Panc1 (cell line): ENCODE measurements at regions not wholly inside any gene's neighbourhood (a gene's known extent, or its start where the extent isn't known, plus 50 kb on each side); places are given as distances from the start of the nearest gene placed in this dataset.

Experiments used
- ATAC-seq: fragments of 200-7000 bp; cut with Tn5 transposase; 2 replicates; pipeline ENCODE4 v1.9.1; 2020; ENCODE audit warnings: mild to moderate bottlenecking, moderate library complexity
- BruUV-seq: library from RNA; stranded (reverse); fragments of 400-500 nt; replicated peaks from 2 replicates; lab custom pipeline; 2021; lab: Mats Ljungman, UMichigan
- CTCF ChIA-PET: fragments of 300-600 bp; sonication (Branson Sonifier 250); formaldehyde crosslinking; loops from one replicate; lab custom pipeline; 2022; ENCODE audit warnings: antibody characterized with exemption; lab: Charles Lee
- POLR2A ChIA-PET: fragments of 300-600 bp; sonication (Branson Sonifier 250); formaldehyde crosslinking; loops from one replicate; lab custom pipeline; 2022; ENCODE audit warnings: antibody characterized with exemption; lab: Charles Lee
- DNase-seq: peaks from one replicate; pipeline ENCODE4 v3.0.0-alpha.2; 2010; ENCODE audit warnings: low read depth, low spot score
- H3K27ac ChIP-seq: 2 replicates; pipeline ENCODE4 v1.5.1; 2011; ENCODE audit warnings: mild to moderate bottlenecking, low read length, inconsistent platforms
- H3K27me3 ChIP-seq: fragments of 200-500 bp; sonication (Bioruptor generic); 2 replicates; pipeline ENCODE4 v1.6.0; 2014; ENCODE audit warnings: low read length, inconsistent platforms; ENCODE audit not compliant: control insufficient read depth, insufficient read depth
- H3K36me3 ChIP-seq: fragments of 200-500 bp; sonication (Bioruptor generic); 2 replicates; pipeline ENCODE4 v1.5.1; 2014; ENCODE audit warnings: inconsistent platforms, mild to moderate bottlenecking, low read length, moderate library complexity; ENCODE audit not compliant: control insufficient read depth, insufficient read depth
- H3K4me1 ChIP-seq: 2 replicates; pipeline ENCODE4 v1.5.1; 2011; ENCODE audit warnings: inconsistent platforms, mild to moderate bottlenecking, low read length, moderate library complexity; ENCODE audit not compliant: control insufficient read depth, insufficient read depth
- H3K4me3 ChIP-seq, 2 experiments: 2 replicates each; pipeline ENCODE4 v1.5.1; 2011 to 2012; ENCODE audit warnings: low read depth in 2 of 2, low read length in 2 of 2, mild to moderate bottlenecking in 2 of 2, inconsistent platforms in 1 of 2, moderate library complexity in 1 of 2
- H3K9me3 ChIP-seq: fragments of 200-500 bp; sonication (Bioruptor generic); 2 replicates; pipeline ENCODE4 v1.5.1; 2014; ENCODE audit warnings: low read depth, mild to moderate bottlenecking, inconsistent platforms, low read length, moderate library complexity; ENCODE audit not compliant: control insufficient read depth, insufficient read depth
- POLR2AphosphoS5 ChIP-seq: IDR thresholded peaks from 2 replicates; pipeline ENCODE4 v1.6.1; 2012; ENCODE audit warnings: mild to moderate bottlenecking, low read depth, low read length, moderate library complexity
- SIN3A ChIP-seq: IDR thresholded peaks from 2 replicates; pipeline ENCODE4 v1.6.1; 2012; ENCODE audit warnings: low read depth, mild to moderate bottlenecking, low read length, moderate library complexity, borderline replicate concordance; ENCODE audit not compliant: insufficient read depth
- TCF7L2 ChIP-seq: IDR thresholded peaks from 2 replicates; pipeline ENCODE4 v1.6.1; 2011; ENCODE audit warnings: mild to moderate bottlenecking, low read depth, low read length, inconsistent platforms
- in situ Hi-C: cut with HindIII; loops from 2 replicates; pipeline ENCODE4 v1.10.0; 2016; ENCODE audit warnings: low sequenced_read_pairs, low pct_unique_long_range_greater_than_20kb
- intact Hi-C: fragments of 100-400 bp; cut with micrococcal nuclease; formaldehyde crosslinking; loops from one replicate; pipeline ENCODE4 v1.10.0; 2022; ENCODE audit not compliant: unreplicated experiment
- TF ChIP-seq, protein P1 (sequence below), 2 experiments: IDR thresholded peaks; 2 replicates each; pipeline ENCODE4 v1.6.1; 2011 to 2012; ENCODE audit warnings: low read depth in 2 of 2, control low read depth in 1 of 2, low read length in 1 of 2, mild to moderate bottlenecking in 1 of 2, moderate library complexity in 1 of 2; ENCODE audit not compliant: insufficient read depth in 1 of 2
- TF ChIP-seq, protein P2 (sequence below): fragments of 450-650 bp; IDR thresholded peaks from 2 replicates; pipeline ENCODE4 v1.5.1; 2017; ENCODE audit warnings: mild to moderate bottlenecking

DNA sequence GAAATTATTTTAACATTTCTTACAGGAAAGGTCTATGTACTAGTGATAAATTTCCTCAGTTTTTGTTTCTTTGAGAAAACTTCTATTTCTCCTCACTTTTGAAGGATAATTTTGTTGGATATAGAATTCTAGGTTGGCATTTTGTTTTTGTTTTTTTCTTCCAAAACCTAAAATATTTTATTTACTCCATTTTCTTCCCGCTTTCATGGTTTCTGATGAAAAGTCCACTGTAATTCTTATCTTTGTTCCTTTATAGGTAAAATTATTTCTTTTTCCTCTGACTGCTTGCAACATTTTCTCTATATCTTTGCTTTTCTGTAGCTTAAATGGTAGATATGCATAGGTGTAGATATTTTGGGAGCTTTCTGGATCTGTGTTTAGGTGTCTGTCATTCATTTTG lies 153.9 kb upstream of the DSCAM start:
- POLR2A ChIA-PET = no interaction called here
- ATAC-seq = no peak
- CTCF ChIA-PET = no interaction called here
- no peak overlapping the region for H3K4me3 ChIP-seq
- in situ Hi-C loops (no loop called here), intact Hi-C loops (no loop called here)
- H3K9me3 ChIP-seq = no peaks in the 10 kb centered on the region
- H3K27ac ChIP-seq = no peak overlapping the region
- no peaks in the 10 kb centered on the region for H3K27me3 ChIP-seq
- no peaks in the 10 kb centered on the region for H3K4me1 ChIP-seq
- H3K36me3 ChIP-seq = no peaks in the 10 kb centered on the region
- no peak for DNase-seq
- BruUV-seq = no TSS peak
- TF ChIP-seq SIN3A (no peak), TCF7L2 (no peak), POLR2AphosphoS5 (no peak)
- TF ChIP-seq, protein P1, sequence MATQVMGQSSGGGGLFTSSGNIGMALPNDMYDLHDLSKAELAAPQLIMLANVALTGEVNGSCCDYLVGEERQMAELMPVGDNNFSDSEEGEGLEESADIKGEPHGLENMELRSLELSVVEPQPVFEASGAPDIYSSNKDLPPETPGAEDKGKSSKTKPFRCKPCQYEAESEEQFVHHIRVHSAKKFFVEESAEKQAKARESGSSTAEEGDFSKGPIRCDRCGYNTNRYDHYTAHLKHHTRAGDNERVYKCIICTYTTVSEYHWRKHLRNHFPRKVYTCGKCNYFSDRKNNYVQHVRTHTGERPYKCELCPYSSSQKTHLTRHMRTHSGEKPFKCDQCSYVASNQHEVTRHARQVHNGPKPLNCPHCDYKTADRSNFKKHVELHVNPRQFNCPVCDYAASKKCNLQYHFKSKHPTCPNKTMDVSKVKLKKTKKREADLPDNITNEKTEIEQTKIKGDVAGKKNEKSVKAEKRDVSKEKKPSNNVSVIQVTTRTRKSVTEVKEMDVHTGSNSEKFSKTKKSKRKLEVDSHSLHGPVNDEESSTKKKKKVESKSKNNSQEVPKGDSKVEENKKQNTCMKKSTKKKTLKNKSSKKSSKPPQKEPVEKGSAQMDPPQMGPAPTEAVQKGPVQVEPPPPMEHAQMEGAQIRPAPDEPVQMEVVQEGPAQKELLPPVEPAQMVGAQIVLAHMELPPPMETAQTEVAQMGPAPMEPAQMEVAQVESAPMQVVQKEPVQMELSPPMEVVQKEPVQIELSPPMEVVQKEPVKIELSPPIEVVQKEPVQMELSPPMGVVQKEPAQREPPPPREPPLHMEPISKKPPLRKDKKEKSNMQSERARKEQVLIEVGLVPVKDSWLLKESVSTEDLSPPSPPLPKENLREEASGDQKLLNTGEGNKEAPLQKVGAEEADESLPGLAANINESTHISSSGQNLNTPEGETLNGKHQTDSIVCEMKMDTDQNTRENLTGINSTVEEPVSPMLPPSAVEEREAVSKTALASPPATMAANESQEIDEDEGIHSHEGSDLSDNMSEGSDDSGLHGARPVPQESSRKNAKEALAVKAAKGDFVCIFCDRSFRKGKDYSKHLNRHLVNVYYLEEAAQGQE (IDR thresholded peaks at IDR 0.05; ENCODE audit: insufficient read depth in 1 of 2, low read depth in 2 of 2, low read length in 1 of 2) = no peak
- TF ChIP-seq, protein P2, sequence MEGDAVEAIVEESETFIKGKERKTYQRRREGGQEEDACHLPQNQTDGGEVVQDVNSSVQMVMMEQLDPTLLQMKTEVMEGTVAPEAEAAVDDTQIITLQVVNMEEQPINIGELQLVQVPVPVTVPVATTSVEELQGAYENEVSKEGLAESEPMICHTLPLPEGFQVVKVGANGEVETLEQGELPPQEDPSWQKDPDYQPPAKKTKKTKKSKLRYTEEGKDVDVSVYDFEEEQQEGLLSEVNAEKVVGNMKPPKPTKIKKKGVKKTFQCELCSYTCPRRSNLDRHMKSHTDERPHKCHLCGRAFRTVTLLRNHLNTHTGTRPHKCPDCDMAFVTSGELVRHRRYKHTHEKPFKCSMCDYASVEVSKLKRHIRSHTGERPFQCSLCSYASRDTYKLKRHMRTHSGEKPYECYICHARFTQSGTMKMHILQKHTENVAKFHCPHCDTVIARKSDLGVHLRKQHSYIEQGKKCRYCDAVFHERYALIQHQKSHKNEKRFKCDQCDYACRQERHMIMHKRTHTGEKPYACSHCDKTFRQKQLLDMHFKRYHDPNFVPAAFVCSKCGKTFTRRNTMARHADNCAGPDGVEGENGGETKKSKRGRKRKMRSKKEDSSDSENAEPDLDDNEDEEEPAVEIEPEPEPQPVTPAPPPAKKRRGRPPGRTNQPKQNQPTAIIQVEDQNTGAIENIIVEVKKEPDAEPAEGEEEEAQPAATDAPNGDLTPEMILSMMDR = no peak

DNA sequence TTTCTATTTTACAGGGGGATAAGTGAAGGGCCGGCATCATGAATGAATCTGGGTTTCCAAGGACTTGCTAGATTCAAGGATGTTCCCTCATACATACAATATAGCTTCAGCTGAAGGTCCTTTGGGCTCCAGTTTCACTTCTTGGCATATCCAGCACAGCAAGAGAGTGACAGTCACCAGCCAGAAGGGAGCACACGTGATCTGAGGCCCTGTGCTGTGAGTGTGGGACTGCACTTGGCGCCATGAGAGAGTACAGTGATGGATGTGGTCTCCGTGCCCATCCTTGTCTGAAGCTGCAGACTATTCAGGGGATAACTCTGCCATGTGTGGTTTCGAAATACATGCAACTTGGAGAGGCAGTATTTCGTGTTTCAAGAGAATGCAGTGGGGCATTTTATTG lies 159.7 kb upstream of the DSCAM start:
- Histone ChIP-seq H3K27me3 (no peaks in the 10 kb centered on the region), H3K27ac (no peak overlapping the region), H3K36me3 (no peaks in the 10 kb centered on the region), H3K4me1 (no peaks in the 10 kb centered on the region), H3K4me3 (no peak overlapping the region), H3K9me3 (no peaks in the 10 kb centered on the region)
- TF ChIP-seq, protein P1 (IDR thresholded peaks at IDR 0.05; ENCODE audit: insufficient read depth in 1 of 2, low read depth in 2 of 2, low read length in 1 of 2) = no peak
- TF ChIP-seq TCF7L2 (no peak), POLR2AphosphoS5 (no peak), SIN3A (no peak)
- TF ChIP-seq, protein P2 = no peak
- ChIA-PET POLR2A (no interaction called here), CTCF (no interaction called here)
- BruUV-seq = no TSS peak
- in situ Hi-C loops = no loop called here
- DNase-seq (no peak), ATAC-seq (no peak)
- intact Hi-C loops = no loop called here
